ENCODE measurements at regions not wholly inside any gene's neighbourhood (a gene's known extent, or its start where the extent isn't known, plus 50 kb on each side); places are given as distances from the start of the nearest gene placed in this dataset.

DNA sequence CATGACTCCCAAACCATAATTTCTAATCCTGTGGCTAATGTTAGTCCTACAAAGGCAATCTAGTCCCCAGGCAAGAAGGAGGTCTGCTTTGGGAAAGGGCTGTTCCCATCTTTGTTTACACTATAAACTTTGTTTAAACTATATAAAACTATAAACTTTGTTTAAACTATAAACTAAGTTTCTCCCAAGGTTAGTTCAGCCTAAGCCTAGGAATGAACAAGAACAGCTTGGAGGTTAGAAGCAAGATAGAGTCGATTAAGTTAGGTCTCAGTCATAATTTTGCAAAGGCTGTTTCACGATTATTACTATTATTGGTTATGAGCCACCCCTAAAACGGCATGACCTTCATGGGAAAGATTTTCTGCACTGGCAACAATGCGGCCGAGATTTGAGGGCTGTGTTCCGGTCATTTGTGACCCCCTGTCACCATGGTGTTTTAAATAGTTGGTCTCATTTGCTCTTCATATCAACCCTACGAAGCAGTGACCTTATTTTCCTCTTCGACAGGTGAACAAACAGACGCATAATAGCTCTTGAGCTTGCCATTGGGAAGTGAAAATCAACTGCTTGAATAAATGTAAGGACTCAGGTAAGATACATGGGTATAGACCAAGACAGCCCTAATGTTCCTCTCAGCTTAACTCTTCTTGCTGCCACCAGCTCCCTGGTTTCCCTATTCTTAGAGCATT lies 322.6 kb upstream of the TMEM132C start:
- TF ChIP-seq POLR2A (IDR thresholded peaks at IDR 0.05): no peak
- TF ChIP-seq, protein P1, sequence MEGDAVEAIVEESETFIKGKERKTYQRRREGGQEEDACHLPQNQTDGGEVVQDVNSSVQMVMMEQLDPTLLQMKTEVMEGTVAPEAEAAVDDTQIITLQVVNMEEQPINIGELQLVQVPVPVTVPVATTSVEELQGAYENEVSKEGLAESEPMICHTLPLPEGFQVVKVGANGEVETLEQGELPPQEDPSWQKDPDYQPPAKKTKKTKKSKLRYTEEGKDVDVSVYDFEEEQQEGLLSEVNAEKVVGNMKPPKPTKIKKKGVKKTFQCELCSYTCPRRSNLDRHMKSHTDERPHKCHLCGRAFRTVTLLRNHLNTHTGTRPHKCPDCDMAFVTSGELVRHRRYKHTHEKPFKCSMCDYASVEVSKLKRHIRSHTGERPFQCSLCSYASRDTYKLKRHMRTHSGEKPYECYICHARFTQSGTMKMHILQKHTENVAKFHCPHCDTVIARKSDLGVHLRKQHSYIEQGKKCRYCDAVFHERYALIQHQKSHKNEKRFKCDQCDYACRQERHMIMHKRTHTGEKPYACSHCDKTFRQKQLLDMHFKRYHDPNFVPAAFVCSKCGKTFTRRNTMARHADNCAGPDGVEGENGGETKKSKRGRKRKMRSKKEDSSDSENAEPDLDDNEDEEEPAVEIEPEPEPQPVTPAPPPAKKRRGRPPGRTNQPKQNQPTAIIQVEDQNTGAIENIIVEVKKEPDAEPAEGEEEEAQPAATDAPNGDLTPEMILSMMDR (IDR thresholded peaks at IDR 0.05): no peak

Measured in heart left ventricle (tissue), 13 donors.